IPS DF 4.7 (cell line): ENCODE measurements at regions not wholly inside any gene's neighbourhood (a gene's known extent, or its start where the extent isn't known, plus 50 kb on each side); places are given as distances from the start of the nearest gene placed in this dataset.

Source experiments
- DNase-seq: peaks from one replicate; pipeline ENCODE4 v3.0.0-alpha.2; 2013; ENCODE audit warnings: low spot score; ENCODE audit errors: extremely low read depth

DNA sequence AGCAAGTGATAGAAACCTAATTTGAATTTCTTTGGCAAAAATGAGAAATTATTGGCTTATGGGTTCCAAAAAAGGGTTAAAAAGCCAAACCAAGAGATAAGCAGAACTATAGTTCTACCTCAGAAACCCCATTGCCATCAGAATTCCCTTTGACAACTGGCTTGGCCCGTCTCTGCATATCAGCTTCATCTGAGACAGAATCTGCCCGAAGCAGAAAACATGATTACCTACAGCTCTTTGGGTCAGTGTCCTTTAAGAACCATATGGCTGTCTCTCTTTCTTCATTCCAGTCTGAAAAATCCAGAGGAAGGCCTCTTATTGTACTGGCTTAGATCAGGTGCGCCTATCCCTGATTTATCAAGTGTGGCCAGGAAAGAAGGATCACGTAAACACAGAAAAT is 49.8 kb upstream of the AGPS start:
- DNase-seq: no peak
